Neural cell (in vitro differentiated cells): ENCODE measurements at regions not wholly inside any gene's neighbourhood (a gene's known extent, or its start where the extent isn't known, plus 50 kb on each side); places are given as distances from the start of the nearest gene placed in this dataset.

Experiments used
- H2AFZ ChIP-seq: fragments of 200-600, 300-800 bp; sonication (generic), shearing (Covaris generic); 2 replicates; pipeline ENCODE4 v1.6.0; 2014; ENCODE audit warnings: low read depth, mild to moderate bottlenecking, antibody characterized with exemption, low read length, moderate library complexity
- H3F3A ChIP-seq: fragments of 200-600 bp; shearing (Covaris generic); 2 replicates; pipeline ENCODE4 v1.6.1; 2016; ENCODE audit warnings: mild to moderate bottlenecking, moderate library complexity, mixed read lengths, antibody characterized with exemption, low read length; ENCODE audit not compliant: insufficient read depth, poor library complexity, severe bottlenecking
- H3K27ac ChIP-seq: fragments of 200-600, 300-800 bp; sonication (generic), shearing (Covaris generic); 2 replicates; pipeline ENCODE4 v1.5.1; 2014; ENCODE audit warnings: mild to moderate bottlenecking, low read length, moderate library complexity
- H3K27me3 ChIP-seq: fragments of 300-800, 200-600 bp; sonication (generic), shearing (Covaris generic); 2 replicates; pipeline ENCODE4 v1.6.0; 2014; ENCODE audit warnings: mild to moderate bottlenecking, low read depth, low read length, moderate library complexity; ENCODE audit not compliant: insufficient read depth
- H3K36me3 ChIP-seq: fragments of 300-800, 200-600 bp; sonication (generic), shearing (Covaris generic); 2 replicates; pipeline ENCODE4 v1.5.1; 2014; ENCODE audit warnings: mild to moderate bottlenecking, antibody characterized with exemption, low read length, moderate library complexity; ENCODE audit not compliant: insufficient read depth
- H3K4me2 ChIP-seq: fragments of 300-800, 200-600 bp; sonication (generic), shearing (Covaris generic); 2 replicates; pipeline ENCODE4 v1.6.0; 2014; ENCODE audit warnings: mild to moderate bottlenecking, low read length
- H3K4me3 ChIP-seq: fragments of 300-800, 200-600 bp; sonication (generic), shearing (Covaris generic); 2 replicates; pipeline ENCODE4 v1.5.1; 2014; ENCODE audit warnings: mild to moderate bottlenecking, low read length, moderate library complexity
- H3K79me2 ChIP-seq: fragments of 200-600 bp; shearing (Covaris generic); replicated peaks from 2 replicates; pipeline ENCODE4 v1.6.0; 2014; ENCODE audit warnings: mild to moderate bottlenecking, low read length, moderate library complexity; ENCODE audit not compliant: insufficient read depth
- H3K9ac ChIP-seq: fragments of 300-800, 200-600 bp; sonication (generic), shearing (Covaris generic); 2 replicates; pipeline ENCODE4 v1.6.1; 2016; ENCODE audit warnings: mild to moderate bottlenecking, low read length, mixed read lengths
- H3K9me2 ChIP-seq: fragments of 200-600 bp; shearing (Covaris generic); 2 replicates; pipeline ENCODE4 v1.6.1; 2016; ENCODE audit warnings: mild to moderate bottlenecking, low read length, mixed read lengths; ENCODE audit not compliant: insufficient read depth
- H3K9me3 ChIP-seq: fragments of 200-600, 300-800 bp; sonication (generic), shearing (Covaris generic); 2 replicates; pipeline ENCODE4 v1.6.1; 2016; ENCODE audit warnings: mild to moderate bottlenecking, mixed run types, low read length, moderate library complexity, mixed read lengths
- H4K20me1 ChIP-seq: fragments of 200-600 bp; shearing (Covaris generic); 2 replicates; pipeline ENCODE4 v1.6.1; 2016; ENCODE audit warnings: mild to moderate bottlenecking, mixed run types; ENCODE audit not compliant: insufficient read depth
- EP300 ChIP-seq: fragments of 450-650 bp; conservative IDR thresholded peaks from 2 replicates; pipeline ENCODE4 v1.6.1; 2014; ENCODE audit warnings: antibody characterized with exemption, mild to moderate bottlenecking, moderate library complexity; ENCODE audit not compliant: poor library complexity, severe bottlenecking
- EZH2 ChIP-seq: fragments of 200-600, 300-800 bp; shearing (Covaris generic), sonication (generic); IDR thresholded peaks from 2 replicates; pipeline ENCODE4 v1.6.1; 2014; ENCODE audit warnings: antibody characterized with exemption, low read length, borderline replicate concordance, mild to moderate bottlenecking; ENCODE audit not compliant: insufficient read depth, poor library complexity, severe bottlenecking
- MXI1 ChIP-seq: fragments of 450-650 bp; conservative IDR thresholded peaks from 2 replicates; pipeline ENCODE4 v1.6.1; 2014; ENCODE audit warnings: antibody characterized with exemption, mild to moderate bottlenecking; ENCODE audit not compliant: poor library complexity, severe bottlenecking
- POLR2AphosphoS5 ChIP-seq: IDR thresholded peaks from 2 replicates; pipeline ENCODE4 v1.6.1; 2012
- RAD21 ChIP-seq: fragments of 450-650 bp; conservative IDR thresholded peaks from 2 replicates; pipeline ENCODE4 v1.6.1; 2014; ENCODE audit warnings: antibody characterized with exemption, mild to moderate bottlenecking, moderate library complexity
- REST ChIP-seq: IDR thresholded peaks from 2 replicates; pipeline ENCODE4 v1.6.1; 2012; ENCODE audit warnings: borderline replicate concordance
- SMC3 ChIP-seq: fragments of 450-650 bp; conservative IDR thresholded peaks from 2 replicates; pipeline ENCODE4 v1.6.1; 2014; ENCODE audit warnings: antibody characterized with exemption, mild to moderate bottlenecking, moderate library complexity; ENCODE audit not compliant: poor library complexity
- TAF1 ChIP-seq: IDR thresholded peaks from 2 replicates; pipeline ENCODE4 v1.6.1; 2012; ENCODE audit warnings: low read depth
- TF ChIP-seq, protein P1 (sequence below): fragments of 450-650 bp; IDR thresholded peaks from 2 replicates; pipeline ENCODE4 v1.5.1; 2014; ENCODE audit warnings: antibody characterized with exemption, mild to moderate bottlenecking, moderate library complexity; ENCODE audit not compliant: poor library complexity, severe bottlenecking

GRCh38 chr9:129370770-129371169, 192.7 kb upstream of the IER5L start:
- TF ChIP-seq, protein P1, sequence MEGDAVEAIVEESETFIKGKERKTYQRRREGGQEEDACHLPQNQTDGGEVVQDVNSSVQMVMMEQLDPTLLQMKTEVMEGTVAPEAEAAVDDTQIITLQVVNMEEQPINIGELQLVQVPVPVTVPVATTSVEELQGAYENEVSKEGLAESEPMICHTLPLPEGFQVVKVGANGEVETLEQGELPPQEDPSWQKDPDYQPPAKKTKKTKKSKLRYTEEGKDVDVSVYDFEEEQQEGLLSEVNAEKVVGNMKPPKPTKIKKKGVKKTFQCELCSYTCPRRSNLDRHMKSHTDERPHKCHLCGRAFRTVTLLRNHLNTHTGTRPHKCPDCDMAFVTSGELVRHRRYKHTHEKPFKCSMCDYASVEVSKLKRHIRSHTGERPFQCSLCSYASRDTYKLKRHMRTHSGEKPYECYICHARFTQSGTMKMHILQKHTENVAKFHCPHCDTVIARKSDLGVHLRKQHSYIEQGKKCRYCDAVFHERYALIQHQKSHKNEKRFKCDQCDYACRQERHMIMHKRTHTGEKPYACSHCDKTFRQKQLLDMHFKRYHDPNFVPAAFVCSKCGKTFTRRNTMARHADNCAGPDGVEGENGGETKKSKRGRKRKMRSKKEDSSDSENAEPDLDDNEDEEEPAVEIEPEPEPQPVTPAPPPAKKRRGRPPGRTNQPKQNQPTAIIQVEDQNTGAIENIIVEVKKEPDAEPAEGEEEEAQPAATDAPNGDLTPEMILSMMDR, result no peak
- TF ChIP-seq RAD21 (no peak), POLR2AphosphoS5 (no peak), EP300 (no peak), SMC3 (no peak), TAF1 (no peak), MXI1 (no peak), EZH2 (no peak), REST (no peak)
- Histone ChIP-seq H3K4me2 (no peak overlapping the region), H3K9ac (no peak overlapping the region), H2AFZ (no peak overlapping the region), H3K36me3 (no peaks in the 10 kb centered on the region), H3K27me3 (no peaks in the 10 kb centered on the region), H3K79me2 (no peaks in the 10 kb centered on the region), H3K4me3 (no peak overlapping the region), H3K27ac (no peak overlapping the region), H4K20me1 (no peaks in the 10 kb centered on the region), H3K9me2 (no peaks in the 10 kb centered on the region), H3K9me3 (no peaks in the 10 kb centered on the region), H3F3A (no peaks in the 10 kb centered on the region)

GRCh38 chr9:129368444-129368978, 190.4 kb upstream of the IER5L start:
- no peak overlapping the region for H3K4me2 ChIP-seq
- no peaks in the 10 kb centered on the region for H3K79me2 ChIP-seq
- H4K20me1 ChIP-seq, result no peaks in the 10 kb centered on the region
- H3K9me3 ChIP-seq, result no peaks in the 10 kb centered on the region
- no peaks in the 10 kb centered on the region for H3K9me2 ChIP-seq
- H3K36me3 ChIP-seq, result no peaks in the 10 kb centered on the region
- H3K9ac ChIP-seq, result no peak overlapping the region
- TF ChIP-seq, protein P1, result no peak
- TF ChIP-seq RAD21 (no peak), POLR2AphosphoS5 (no peak), EZH2 (no peak), EP300 (no peak), MXI1 (no peak), SMC3 (no peak), REST (no peak), TAF1 (no peak)
- H3K4me3 ChIP-seq, result no peak overlapping the region
- H2AFZ ChIP-seq, result no peak overlapping the region
- H3F3A ChIP-seq, result no peaks in the 10 kb centered on the region
- H3K27ac ChIP-seq, result no peak overlapping the region
- H3K27me3 ChIP-seq, result no peaks in the 10 kb centered on the region
